HCT116 (cell line): ENCODE measurements at regions not wholly inside any gene's neighbourhood (a gene's known extent, or its start where the extent isn't known, plus 50 kb on each side); places are given as distances from the start of the nearest gene placed in this dataset.

Experiments
- ATAC-seq: fragments of 200-7000 bp; cut with Tn5 transposase; 2 replicates; pipeline ENCODE4 v1.9.1; 2020; ENCODE audit warnings: mild to moderate bottlenecking, moderate library complexity
- BruUV-seq: library from RNA; stranded (reverse); fragments of 400-500 nt; replicated peaks from 2 replicates; lab custom pipeline; 2021; lab: Mats Ljungman, UMichigan
- CTCF ChIA-PET: fragments of 300-600 bp; sonication (Branson Sonifier 250); formaldehyde crosslinking; loops from one replicate; lab custom pipeline; 2021; ENCODE audit warnings: antibody characterized with exemption; lab: Charles Lee
- POLR2A ChIA-PET: fragments of 300-600, 350-600 bp; sonication (Branson Sonifier 250); formaldehyde crosslinking; loops from one replicate; lab custom pipeline; 2021; ENCODE audit warnings: antibody characterized with exemption; lab: Charles Lee
- RAD21 ChIA-PET, 2 experiments: fragments of 300-600 bp; sonication (Branson Sonifier 250); formaldehyde crosslinking; loops; one replicate each; lab custom pipeline; 2023; ENCODE audit warnings: low total read pairs in 2 of 2; ENCODE audit not compliant: uncharacterized antibody in 2 of 2, unreplicated experiment in 2 of 2, low non-redundant PET in 1 of 2; lab: Charles Lee
- DNase-seq: peaks from one replicate; pipeline ENCODE4 v3.0.0-alpha.2; 2010; ENCODE audit warnings: low read depth, low spot score
- H2AFZ ChIP-seq: fragments of 200-600 bp; shearing (Covaris generic), sonication (generic); 2 replicates; pipeline ENCODE4 v1.6.1; 2017; ENCODE audit warnings: low read depth, mixed run types, mixed read lengths, antibody characterized with exemption, low read length; ENCODE audit not compliant: poor library complexity, severe bottlenecking
- H3K27ac ChIP-seq: 2 replicates; pipeline ENCODE4 v1.5.1; 2012; ENCODE audit warnings: low read depth, low read length
- H3K27me3 ChIP-seq: fragments of 200-600 bp; sonication (generic); 2 replicates; pipeline ENCODE4 v1.6.1; 2016; ENCODE audit warnings: mixed run types, low read length, mixed read lengths; ENCODE audit not compliant: insufficient read depth
- H3K36me3 ChIP-seq, 2 experiments: fragments of 200-500 bp in 1 of 2; fragments of 200-600 bp in 1 of 2; sonication (Bioruptor generic) in 1 of 2; sonication (generic) in 1 of 2; 2 replicates each; pipeline versions ENCODE4 v1.5.1 to v1.6.1; 2014 to 2016; ENCODE audit warnings: low read length in 2 of 2, inconsistent platforms in 1 of 2, mixed read lengths in 1 of 2, mixed run types in 1 of 2; ENCODE audit not compliant: insufficient read depth in 2 of 2, control insufficient read depth in 1 of 2
- H3K4me1 ChIP-seq, 2 experiments: fragments of 200-600 bp in 1 of 2; sonication (generic) in 1 of 2; 2 replicates each; pipeline versions ENCODE4 v1.5.1 to v1.6.1; 2012 to 2017; ENCODE audit warnings: low read length in 2 of 2, inconsistent platforms in 1 of 2, mild to moderate bottlenecking in 1 of 2, mixed read lengths in 1 of 2, mixed run types in 1 of 2, moderate library complexity in 1 of 2; ENCODE audit not compliant: insufficient read depth in 2 of 2, control insufficient read depth in 1 of 2
- H3K4me2 ChIP-seq: fragments of 200-600 bp; sonication (generic); 2 replicates; pipeline ENCODE4 v1.6.1; 2017; ENCODE audit warnings: mixed run types, low read length, mixed read lengths
- H3K4me3 ChIP-seq, 2 experiments: fragments of 200-600 bp in 1 of 2; sonication (generic) in 1 of 2; replicated peaks in 1 of 2; 2 replicates each; pipeline ENCODE4 v1.5.1; 2011 to 2016; ENCODE audit warnings: low read length in 2 of 2, control low read depth in 1 of 2, low read depth in 1 of 2, mild to moderate bottlenecking in 1 of 2, mixed read lengths in 1 of 2, mixed run types in 1 of 2
- H3K79me2 ChIP-seq: fragments of 200-600 bp; sonication (generic); 2 replicates; pipeline ENCODE4 v1.6.1; 2017; ENCODE audit warnings: mild to moderate bottlenecking, mixed run types, low read length, moderate library complexity, mixed read lengths; ENCODE audit not compliant: insufficient read depth
- H3K9ac ChIP-seq: fragments of 200-600 bp; sonication (generic); 2 replicates; pipeline ENCODE4 v1.6.1; 2016; ENCODE audit warnings: low read length, mixed read lengths
- H3K9me2 ChIP-seq: fragments of 200-600 bp; sonication (generic), shearing (Covaris generic); 2 replicates; pipeline ENCODE4 v1.6.1; 2017; ENCODE audit warnings: mixed run types, mild to moderate bottlenecking, moderate library complexity; ENCODE audit not compliant: insufficient read depth
- H3K9me3 ChIP-seq, 2 experiments: fragments of 200-500 bp in 1 of 2; fragments of 200-600 bp in 1 of 2; sonication (Bioruptor generic) in 1 of 2; sonication (generic) in 1 of 2; 2 replicates each; pipeline ENCODE4 v1.6.1; 2014 to 2017; ENCODE audit warnings: low read length in 2 of 2, mixed read lengths in 2 of 2, inconsistent platforms in 1 of 2, low read depth in 1 of 2, mild to moderate bottlenecking in 1 of 2, mixed run types in 1 of 2, moderate library complexity in 1 of 2; ENCODE audit not compliant: control insufficient read depth in 1 of 2, insufficient read depth in 1 of 2
- H4K20me1 ChIP-seq: fragments of 200-600 bp; sonication (generic), shearing (Covaris generic); 2 replicates; pipeline ENCODE4 v1.6.1; 2017; ENCODE audit warnings: mixed run types, mild to moderate bottlenecking, moderate library complexity; ENCODE audit not compliant: insufficient read depth
- CBX3 ChIP-seq: IDR thresholded peaks from 2 replicates; pipeline ENCODE4 v1.6.1; 2012; ENCODE audit warnings: low read depth
- CEBPB ChIP-seq: IDR thresholded peaks from 2 replicates; pipeline ENCODE4 v1.6.1; 2012; ENCODE audit warnings: low read depth
- CTCF ChIP-seq, 3 experiments: fragments of 200-600 bp in 1 of 3; sonication (generic) in 1 of 3; IDR thresholded peaks in 2 of 3; conservative IDR thresholded peaks in 1 of 3; 2 replicates each; pipeline ENCODE4 v1.5.1; 2012 to 2017; ENCODE audit warnings: low read depth in 2 of 3, low read length in 2 of 3, antibody characterized with exemption in 1 of 3, borderline replicate concordance in 1 of 3, control low read depth in 1 of 3, mild to moderate bottlenecking in 1 of 3, mixed read lengths in 1 of 3, mixed run types in 1 of 3, moderate library complexity in 1 of 3; ENCODE audit not compliant: insufficient read depth in 1 of 3
- ELF1 ChIP-seq: IDR thresholded peaks from 2 replicates; pipeline ENCODE4 v1.6.1; 2012; ENCODE audit warnings: low read depth, borderline replicate concordance
- EZH2 ChIP-seq: fragments of 200-600 bp; sonication (generic); IDR thresholded peaks from 2 replicates; pipeline ENCODE4 v1.6.1; 2017; ENCODE audit warnings: antibody characterized with exemption, mixed run types
- EZH2phosphoT487 ChIP-seq: fragments of 200-600 bp; IDR thresholded peaks from 2 replicates; pipeline ENCODE4 v1.6.1; 2018; ENCODE audit warnings: antibody characterized with exemption, borderline replicate concordance
- FOSL1 ChIP-seq: IDR thresholded peaks from 2 replicates; pipeline ENCODE4 v1.6.1; 2012; ENCODE audit warnings: low read depth
- MAX ChIP-seq: IDR thresholded peaks from 2 replicates; pipeline ENCODE4 v1.6.1; 2012
- POLR2A ChIP-seq: IDR thresholded peaks from 2 replicates; pipeline ENCODE4 v1.7.0; 2011; ENCODE audit warnings: borderline replicate concordance; ENCODE audit not compliant: insufficient read depth, insufficient read length; ENCODE audit errors: extremely low read depth
- POLR2AphosphoS5 ChIP-seq: IDR thresholded peaks from 2 replicates; pipeline ENCODE4 v1.6.1; 2011; ENCODE audit warnings: mild to moderate bottlenecking, low read depth, low read length, moderate library complexity
- RAD21 ChIP-seq: IDR thresholded peaks from 2 replicates; pipeline ENCODE4 v1.6.1; 2012; ENCODE audit warnings: low read depth, mild to moderate bottlenecking
- SIN3A ChIP-seq: IDR thresholded peaks from 2 replicates; pipeline ENCODE4 v1.6.1; 2012; ENCODE audit warnings: low read depth
- SP1 ChIP-seq: IDR thresholded peaks from 2 replicates; pipeline ENCODE4 v1.6.1; 2012; ENCODE audit warnings: low read depth
- SRF ChIP-seq: IDR thresholded peaks from 2 replicates; pipeline ENCODE4 v1.6.1; 2012; ENCODE audit warnings: low read depth
- YY1 ChIP-seq: IDR thresholded peaks from 2 replicates; pipeline ENCODE4 v1.6.1; 2011; ENCODE audit warnings: low read length, low read depth, moderate library complexity, mild to moderate bottlenecking; ENCODE audit not compliant: insufficient replicate concordance; ENCODE audit errors: extremely low read depth
- ZFX ChIP-seq: fragments of 450-650 bp; IDR thresholded peaks from 2 replicates; pipeline ENCODE4 v1.6.1; 2017
- ZNF274 ChIP-seq: fragments of 200-500 bp; sonication (Bioruptor generic); IDR thresholded peaks from 2 replicates; pipeline ENCODE4 v1.6.1; 2014; ENCODE audit warnings: mild to moderate bottlenecking, low read depth, low read length, inconsistent platforms
- intact Hi-C: fragments of 100-400 bp; cut with micrococcal nuclease; formaldehyde crosslinking; loops from 2 replicates; pipeline ENCODE4 v1.10.0; 2022
- TF ChIP-seq, protein P1 (sequence below): IDR thresholded peaks from 2 replicates; pipeline ENCODE4 v1.6.1; 2012; ENCODE audit warnings: low read depth
- TF ChIP-seq, protein P2 (sequence below): IDR thresholded peaks from 2 replicates; pipeline ENCODE4 v1.6.1; 2012
- TF ChIP-seq, protein P3 (sequence below): IDR thresholded peaks from 2 replicates; pipeline ENCODE4 v1.6.1; 2011; ENCODE audit warnings: mild to moderate bottlenecking, low read length, moderate library complexity; ENCODE audit not compliant: insufficient replicate concordance; ENCODE audit errors: extremely low read depth

DNA sequence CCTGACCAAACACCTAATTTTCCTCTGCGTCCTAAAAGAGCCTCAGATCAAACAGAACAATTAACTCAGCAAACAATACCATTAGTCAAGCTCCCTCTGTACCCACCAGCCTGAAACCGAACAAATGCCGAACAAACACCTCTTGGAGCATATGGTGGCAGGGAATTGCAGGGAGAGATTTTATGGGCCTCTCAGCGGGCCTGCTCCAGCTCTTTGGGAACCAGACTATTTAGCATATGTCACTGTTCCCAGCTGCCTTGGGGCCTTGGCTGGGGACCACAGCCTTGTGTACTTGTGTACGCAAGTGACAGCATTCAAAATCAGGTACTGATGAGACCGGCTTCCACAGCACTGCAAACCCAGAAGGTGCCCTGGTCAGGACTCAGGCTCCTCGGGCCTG, 388.8 kb upstream of the PPP2R3A start:
- H4K20me1 ChIP-seq, result no peaks in the 10 kb centered on the region
- no peak overlapping the region for H3K27ac ChIP-seq
- no peaks in the 10 kb centered on the region for H3K9me3 ChIP-seq
- no peak overlapping the region for H3K9ac ChIP-seq
- DNase-seq, result no peak
- RAD21 ChIA-PET, result no interaction called here
- POLR2A ChIA-PET, result no interaction called here
- no peaks in the 10 kb centered on the region for H3K4me1 ChIP-seq
- H3K4me3 ChIP-seq, result no peak overlapping the region
- H3K4me2 ChIP-seq, result no peak overlapping the region
- no peaks in the 10 kb centered on the region for H3K9me2 ChIP-seq
- peaks cover 11% of the 10 kb centered on the region for H3K27me3 ChIP-seq
- intact Hi-C loops, result no loop called here
- no peak overlapping the region for H2AFZ ChIP-seq
- no peak for TF ChIP-seq EZH2
- no peak for TF ChIP-seq SRF
- TF ChIP-seq SIN3A, result no peak
- TF ChIP-seq CBX3, result no peak
- TF ChIP-seq POLR2A, result no peak
- no peak for TF ChIP-seq ELF1
- no peak for TF ChIP-seq ZNF274
- TF ChIP-seq, protein P1, sequence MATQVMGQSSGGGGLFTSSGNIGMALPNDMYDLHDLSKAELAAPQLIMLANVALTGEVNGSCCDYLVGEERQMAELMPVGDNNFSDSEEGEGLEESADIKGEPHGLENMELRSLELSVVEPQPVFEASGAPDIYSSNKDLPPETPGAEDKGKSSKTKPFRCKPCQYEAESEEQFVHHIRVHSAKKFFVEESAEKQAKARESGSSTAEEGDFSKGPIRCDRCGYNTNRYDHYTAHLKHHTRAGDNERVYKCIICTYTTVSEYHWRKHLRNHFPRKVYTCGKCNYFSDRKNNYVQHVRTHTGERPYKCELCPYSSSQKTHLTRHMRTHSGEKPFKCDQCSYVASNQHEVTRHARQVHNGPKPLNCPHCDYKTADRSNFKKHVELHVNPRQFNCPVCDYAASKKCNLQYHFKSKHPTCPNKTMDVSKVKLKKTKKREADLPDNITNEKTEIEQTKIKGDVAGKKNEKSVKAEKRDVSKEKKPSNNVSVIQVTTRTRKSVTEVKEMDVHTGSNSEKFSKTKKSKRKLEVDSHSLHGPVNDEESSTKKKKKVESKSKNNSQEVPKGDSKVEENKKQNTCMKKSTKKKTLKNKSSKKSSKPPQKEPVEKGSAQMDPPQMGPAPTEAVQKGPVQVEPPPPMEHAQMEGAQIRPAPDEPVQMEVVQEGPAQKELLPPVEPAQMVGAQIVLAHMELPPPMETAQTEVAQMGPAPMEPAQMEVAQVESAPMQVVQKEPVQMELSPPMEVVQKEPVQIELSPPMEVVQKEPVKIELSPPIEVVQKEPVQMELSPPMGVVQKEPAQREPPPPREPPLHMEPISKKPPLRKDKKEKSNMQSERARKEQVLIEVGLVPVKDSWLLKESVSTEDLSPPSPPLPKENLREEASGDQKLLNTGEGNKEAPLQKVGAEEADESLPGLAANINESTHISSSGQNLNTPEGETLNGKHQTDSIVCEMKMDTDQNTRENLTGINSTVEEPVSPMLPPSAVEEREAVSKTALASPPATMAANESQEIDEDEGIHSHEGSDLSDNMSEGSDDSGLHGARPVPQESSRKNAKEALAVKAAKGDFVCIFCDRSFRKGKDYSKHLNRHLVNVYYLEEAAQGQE, result no peak
- TF ChIP-seq, protein P2, sequence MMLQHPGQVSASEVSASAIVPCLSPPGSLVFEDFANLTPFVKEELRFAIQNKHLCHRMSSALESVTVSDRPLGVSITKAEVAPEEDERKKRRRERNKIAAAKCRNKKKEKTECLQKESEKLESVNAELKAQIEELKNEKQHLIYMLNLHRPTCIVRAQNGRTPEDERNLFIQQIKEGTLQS, result no peak
- no peak for TF ChIP-seq FOSL1
- TF ChIP-seq POLR2AphosphoS5, result no peak
- no peak for TF ChIP-seq EZH2phosphoT487
- no peak for TF ChIP-seq SP1
- TF ChIP-seq CEBPB, result no peak
- TF ChIP-seq MAX, result no peak
- TF ChIP-seq RAD21, result no peak
- TF ChIP-seq CTCF (IDR thresholded peaks at IDR 0.05 in 2 of 3, conservative IDR thresholded peaks at IDR 0.05 in 1 of 3; ENCODE audit: borderline replicate concordance in 1 of 3, insufficient read depth in 1 of 3, low read depth in 2 of 3, low read length in 2 of 3), result no peak
- no peak for TF ChIP-seq ZFX
- TF ChIP-seq, protein P3, sequence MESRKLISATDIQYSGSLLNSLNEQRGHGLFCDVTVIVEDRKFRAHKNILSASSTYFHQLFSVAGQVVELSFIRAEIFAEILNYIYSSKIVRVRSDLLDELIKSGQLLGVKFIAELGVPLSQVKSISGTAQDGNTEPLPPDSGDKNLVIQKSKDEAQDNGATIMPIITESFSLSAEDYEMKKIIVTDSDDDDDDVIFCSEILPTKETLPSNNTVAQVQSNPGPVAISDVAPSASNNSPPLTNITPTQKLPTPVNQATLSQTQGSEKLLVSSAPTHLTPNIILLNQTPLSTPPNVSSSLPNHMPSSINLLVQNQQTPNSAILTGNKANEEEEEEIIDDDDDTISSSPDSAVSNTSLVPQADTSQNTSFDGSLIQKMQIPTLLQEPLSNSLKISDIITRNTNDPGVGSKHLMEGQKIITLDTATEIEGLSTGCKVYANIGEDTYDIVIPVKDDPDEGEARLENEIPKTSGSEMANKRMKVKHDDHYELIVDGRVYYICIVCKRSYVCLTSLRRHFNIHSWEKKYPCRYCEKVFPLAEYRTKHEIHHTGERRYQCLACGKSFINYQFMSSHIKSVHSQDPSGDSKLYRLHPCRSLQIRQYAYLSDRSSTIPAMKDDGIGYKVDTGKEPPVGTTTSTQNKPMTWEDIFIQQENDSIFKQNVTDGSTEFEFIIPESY, result no peak
- no peak for TF ChIP-seq YY1
- ATAC-seq, result no peak
- CTCF ChIA-PET, result no interaction called here
- H3K36me3 ChIP-seq, result no peaks in the 10 kb centered on the region
- no TSS peak for BruUV-seq
- no peaks in the 10 kb centered on the region for H3K79me2 ChIP-seq
